MM.1S (cell line): ENCODE measurements at regions not wholly inside any gene's neighbourhood (a gene's known extent, or its start where the extent isn't known, plus 50 kb on each side); places are given as distances from the start of the nearest gene placed in this dataset.

Experiments used
- CTCF ChIP-seq: fragments of 300-600 bp; sonication (generic); IDR thresholded peaks from 2 replicates; pipeline ENCODE4 v1.5.1; 2016; ENCODE audit warnings: antibody characterized with exemption, low read length, mixed read lengths
- EZH2 ChIP-seq: fragments of 300-600 bp; sonication (generic); optimal IDR thresholded peaks from 2 replicates; pipeline ENCODE3; 2017; ENCODE audit warnings: low read depth, mild to moderate bottlenecking, antibody characterized with exemption, low read length, mixed read lengths
- EZH2phosphoT487 ChIP-seq: fragments of 300-600 bp; sonication (generic); IDR thresholded peaks from 2 replicates; pipeline ENCODE4 v1.6.1; 2018; ENCODE audit warnings: antibody characterized with exemption, low read length

- TF ChIP-seq CTCF (no peak), EZH2 (no peak), EZH2phosphoT487 (no peak)
Observed at GRCh38 chr2:120861191-120861575, 125.5 kb downstream of the GLI2 start.
